ENCODE measurements at regions not wholly inside any gene's neighbourhood (a gene's known extent, or its start where the extent isn't known, plus 50 kb on each side); places are given as distances from the start of the nearest gene placed in this dataset.
A peak's percentile ranks its signal among the peaks of the same experiment; 100 is the strongest.

GRCh38 chr9:88233091-88233490 lies 94.8 kb upstream of the SPATA31C2 start:
- intact Hi-C loops (cut with micrococcal nuclease), result no loop called here
- H3K27ac Mint-ChIP-seq, result no peak overlapping the region
- H3K36me3 Mint-ChIP-seq (ENCODE audit: low read depth), result no peaks in the 10 kb centered on the region
- H3K4me3 Mint-ChIP-seq, result no peak overlapping the region
- peaks cover 35% of the 10 kb centered on the region for H3K27me3 Mint-ChIP-seq
- H3K4me1 Mint-ChIP-seq, result peaks cover 4% of the 10 kb centered on the region
- H3K9me3 Mint-ChIP-seq, result peaks cover 16% of the 10 kb centered on the region
- peak; percentile 22 for DNase-seq

GRCh38 chr9:88230612-88231011 lies 92.3 kb upstream of the SPATA31C2 start:
- H3K36me3 Mint-ChIP-seq (ENCODE audit: low read depth), result no peaks in the 10 kb centered on the region
- no peak for DNase-seq
- no peak overlapping the region for H3K4me3 Mint-ChIP-seq
- peaks cover 27% of the 10 kb centered on the region for H3K27me3 Mint-ChIP-seq
- peaks cover 16% of the 10 kb centered on the region for H3K9me3 Mint-ChIP-seq
- no peaks in the 10 kb centered on the region for H3K4me1 Mint-ChIP-seq
- no peak overlapping the region for H3K27ac Mint-ChIP-seq
- intact Hi-C loops (cut with micrococcal nuclease), result no loop called here

- peaks cover 16% of the 10 kb centered on the region for H3K9me3 Mint-ChIP-seq
- intact Hi-C loops (cut with micrococcal nuclease), result no loop called here
- DNase-seq, result no peak
- no peaks in the 10 kb centered on the region for H3K4me1 Mint-ChIP-seq
- peaks cover 22% of the 10 kb centered on the region for H3K27me3 Mint-ChIP-seq
- H3K36me3 Mint-ChIP-seq (ENCODE audit: low read depth), result no peaks in the 10 kb centered on the region
- no peak overlapping the region for H3K27ac Mint-ChIP-seq
- no peak overlapping the region for H3K4me3 Mint-ChIP-seq
These were observed 91.2 kb upstream of the SPATA31C2 start for GRCh38 chr9:88229434-88229833.

GRCh38 chr9:88224938-88225337 lies 86.7 kb upstream of the SPATA31C2 start:
- intact Hi-C loops (cut with micrococcal nuclease), result no loop called here
- no peak for DNase-seq
- Mint-ChIP-seq H3K27ac (no peak overlapping the region), H3K4me3 (no peak overlapping the region), H3K36me3 (ENCODE audit: low read depth) (no peaks in the 10 kb centered on the region), H3K27me3 (no peaks in the 10 kb centered on the region), H3K4me1 (no peaks in the 10 kb centered on the region), H3K9me3 (no peaks in the 10 kb centered on the region)

- no peaks in the 10 kb centered on the region for H3K36me3 Mint-ChIP-seq (ENCODE audit: low read depth)
- no peak overlapping the region for H3K27ac Mint-ChIP-seq
- no peaks in the 10 kb centered on the region for H3K4me1 Mint-ChIP-seq
- DNase-seq, result no peak
- no peaks in the 10 kb centered on the region for H3K9me3 Mint-ChIP-seq
- H3K4me3 Mint-ChIP-seq, result no peak overlapping the region
- no peaks in the 10 kb centered on the region for H3K27me3 Mint-ChIP-seq
- intact Hi-C loops (cut with micrococcal nuclease), result no loop called here
These were observed 82.8 kb upstream of the SPATA31C2 start for GRCh38 chr9:88221105-88221504.

- Mint-ChIP-seq H3K4me1 (no peaks in the 10 kb centered on the region), H3K27ac (no peak overlapping the region), H3K27me3 (no peaks in the 10 kb centered on the region), H3K9me3 (no peaks in the 10 kb centered on the region), H3K4me3 (no peak overlapping the region), H3K36me3 (ENCODE audit: low read depth) (no peaks in the 10 kb centered on the region)
- intact Hi-C loops (cut with micrococcal nuclease), result no loop called here
- no peak for DNase-seq
These were observed 82.4 kb upstream of the SPATA31C2 start for GRCh38 chr9:88220652-88221051.

- intact Hi-C loops (cut with micrococcal nuclease), result no loop called here
- Mint-ChIP-seq H3K27ac (no peak overlapping the region), H3K27me3 (peaks cover 6% of the 10 kb centered on the region), H3K9me3 (no peaks in the 10 kb centered on the region), H3K36me3 (ENCODE audit: low read depth) (no peaks in the 10 kb centered on the region), H3K4me1 (no peaks in the 10 kb centered on the region), H3K4me3 (no peak overlapping the region)
- no peak for DNase-seq
These were observed 81.3 kb upstream of the SPATA31C2 start for GRCh38 chr9:88219601-88220000.

GRCh38 chr9:88218726-88219125 lies 80.5 kb upstream of the SPATA31C2 start:
- no peak overlapping the region for H3K27ac Mint-ChIP-seq
- peaks cover 8% of the 10 kb centered on the region for H3K27me3 Mint-ChIP-seq
- H3K36me3 Mint-ChIP-seq (ENCODE audit: low read depth), result no peaks in the 10 kb centered on the region
- intact Hi-C loops (cut with micrococcal nuclease), result no loop called here
- H3K4me1 Mint-ChIP-seq, result no peaks in the 10 kb centered on the region
- DNase-seq, result no peak
- peaks cover under 1% of the 10 kb centered on the region for H3K9me3 Mint-ChIP-seq
- no peak overlapping the region for H3K4me3 Mint-ChIP-seq

- intact Hi-C loops (cut with micrococcal nuclease), result no loop called here
- Mint-ChIP-seq H3K4me1 (no peaks in the 10 kb centered on the region), H3K27me3 (peaks cover 21% of the 10 kb centered on the region), H3K27ac (no peak overlapping the region), H3K36me3 (ENCODE audit: low read depth) (no peaks in the 10 kb centered on the region), H3K4me3 (no peak overlapping the region), H3K9me3 (peaks cover 14% of the 10 kb centered on the region)
- no peak for DNase-seq
These were observed 78.1 kb upstream of the SPATA31C2 start for GRCh38 chr9:88216126-88216995.

GRCh38 chr9:88215196-88216125 lies 77.2 kb upstream of the SPATA31C2 start:
- intact Hi-C loops (cut with micrococcal nuclease), result no loop called here

GRCh38 chr9:88202321-88202720 lies 64.0 kb upstream of the SPATA31C2 start:
- no peaks in the 10 kb centered on the region for H3K4me1 Mint-ChIP-seq
- peaks cover 19% of the 10 kb centered on the region for H3K27me3 Mint-ChIP-seq
- no peak for DNase-seq
- H3K9me3 Mint-ChIP-seq, result no peaks in the 10 kb centered on the region
- H3K36me3 Mint-ChIP-seq (ENCODE audit: low read depth), result no peaks in the 10 kb centered on the region
- intact Hi-C loops (cut with micrococcal nuclease), result no loop called here
- no peak overlapping the region for H3K27ac Mint-ChIP-seq
- no peak overlapping the region for H3K4me3 Mint-ChIP-seq

More at GRCh38 chr9:88215196-88216125, 77.2 kb upstream of the SPATA31C2 start:
- Mint-ChIP-seq H3K9me3 (peaks cover 14% of the 10 kb centered on the region), H3K4me1 (no peaks in the 10 kb centered on the region), H3K27ac (no peak overlapping the region), H3K36me3 (ENCODE audit: low read depth) (no peaks in the 10 kb centered on the region), H3K4me3 (no peak overlapping the region), H3K27me3 (peaks cover 25% of the 10 kb centered on the region)
- no peak for DNase-seq

GRCh38 chr9:88198341-88198807 lies 60.1 kb upstream of the SPATA31C2 start:
- no peaks in the 10 kb centered on the region for H3K9me3 Mint-ChIP-seq
- H3K27ac Mint-ChIP-seq, result no peak overlapping the region
- intact Hi-C loops (cut with micrococcal nuclease), result no loop called here
- H3K27me3 Mint-ChIP-seq, result peaks cover 24% of the 10 kb centered on the region
- H3K4me3 Mint-ChIP-seq, result no peak overlapping the region
- H3K4me1 Mint-ChIP-seq, result no peaks in the 10 kb centered on the region
- no peaks in the 10 kb centered on the region for H3K36me3 Mint-ChIP-seq (ENCODE audit: low read depth)
- no peak for DNase-seq

- no peak overlapping the region for H3K27ac Mint-ChIP-seq
- no peak for DNase-seq
- intact Hi-C loops (cut with micrococcal nuclease), result no loop called here
- no peaks in the 10 kb centered on the region for H3K36me3 Mint-ChIP-seq (ENCODE audit: low read depth)
- no peaks in the 10 kb centered on the region for H3K9me3 Mint-ChIP-seq
- no peak overlapping the region for H3K4me3 Mint-ChIP-seq
- H3K4me1 Mint-ChIP-seq, result no peaks in the 10 kb centered on the region
- peaks cover 26% of the 10 kb centered on the region for H3K27me3 Mint-ChIP-seq
These were observed 59.6 kb upstream of the SPATA31C2 start for GRCh38 chr9:88197781-88198340.

GRCh38 chr9:88197016-88197415 lies 58.7 kb upstream of the SPATA31C2 start:
- Mint-ChIP-seq H3K27me3 (peaks cover 32% of the 10 kb centered on the region), H3K4me1 (no peaks in the 10 kb centered on the region), H3K27ac (no peak overlapping the region), H3K4me3 (no peak overlapping the region), H3K36me3 (ENCODE audit: low read depth) (no peaks in the 10 kb centered on the region), H3K9me3 (no peaks in the 10 kb centered on the region)
- no peak for DNase-seq
- intact Hi-C loops (cut with micrococcal nuclease), result no loop called here

All from activated CD4-positive, alpha-beta T cell treated with anti-CD3 and anti-CD28 coated beads, Interleukin-2, amount 10 ng/mL, durations not matched to agents 24 days and 14 days (primary cell).